ENCODE measurements at regions not wholly inside any gene's neighbourhood (a gene's known extent, or its start where the extent isn't known, plus 50 kb on each side); places are given as distances from the start of the nearest gene placed in this dataset.

DNA sequence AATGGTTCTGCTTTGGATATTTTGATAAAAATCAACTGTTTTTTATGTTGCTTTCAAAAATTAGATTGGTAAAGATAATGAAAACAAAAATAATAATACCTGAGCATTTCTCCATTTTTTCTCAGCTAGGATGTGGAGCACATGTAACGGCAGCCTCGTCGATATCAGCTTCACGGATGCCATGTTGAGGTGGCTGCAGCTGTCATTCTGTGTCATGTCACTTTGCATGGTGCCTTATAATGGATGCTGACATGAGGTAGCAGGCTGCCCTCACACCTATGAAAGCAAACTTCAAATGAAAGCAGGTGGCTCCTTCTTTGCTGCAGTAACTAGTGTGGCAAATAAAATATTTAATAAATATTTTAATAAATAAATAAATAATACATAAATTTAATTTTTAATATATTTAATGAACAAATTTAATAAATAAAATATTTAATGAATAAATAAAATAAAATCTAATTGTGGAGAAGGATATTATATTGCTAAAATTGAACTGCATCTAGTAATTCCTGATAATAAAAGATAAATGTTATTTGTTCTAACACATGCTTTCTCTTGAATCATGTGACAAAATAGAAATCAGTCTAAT is 955.7 kb upstream of the SLC10A2 start:
- TF ChIP-seq, protein P1, sequence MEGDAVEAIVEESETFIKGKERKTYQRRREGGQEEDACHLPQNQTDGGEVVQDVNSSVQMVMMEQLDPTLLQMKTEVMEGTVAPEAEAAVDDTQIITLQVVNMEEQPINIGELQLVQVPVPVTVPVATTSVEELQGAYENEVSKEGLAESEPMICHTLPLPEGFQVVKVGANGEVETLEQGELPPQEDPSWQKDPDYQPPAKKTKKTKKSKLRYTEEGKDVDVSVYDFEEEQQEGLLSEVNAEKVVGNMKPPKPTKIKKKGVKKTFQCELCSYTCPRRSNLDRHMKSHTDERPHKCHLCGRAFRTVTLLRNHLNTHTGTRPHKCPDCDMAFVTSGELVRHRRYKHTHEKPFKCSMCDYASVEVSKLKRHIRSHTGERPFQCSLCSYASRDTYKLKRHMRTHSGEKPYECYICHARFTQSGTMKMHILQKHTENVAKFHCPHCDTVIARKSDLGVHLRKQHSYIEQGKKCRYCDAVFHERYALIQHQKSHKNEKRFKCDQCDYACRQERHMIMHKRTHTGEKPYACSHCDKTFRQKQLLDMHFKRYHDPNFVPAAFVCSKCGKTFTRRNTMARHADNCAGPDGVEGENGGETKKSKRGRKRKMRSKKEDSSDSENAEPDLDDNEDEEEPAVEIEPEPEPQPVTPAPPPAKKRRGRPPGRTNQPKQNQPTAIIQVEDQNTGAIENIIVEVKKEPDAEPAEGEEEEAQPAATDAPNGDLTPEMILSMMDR (conservative IDR thresholded peaks at IDR 0.05 in 1 of 2, IDR thresholded peaks at IDR 0.05 in 1 of 2; ENCODE audit: low read depth in 1 of 2, low read length in 2 of 2) = no peak
- TF ChIP-seq EZH2 (IDR thresholded peaks at IDR 0.05; ENCODE audit: low read length, missing control alignments) = no peak
